Fibroblast of lung (primary cell): ENCODE measurements at regions not wholly inside any gene's neighbourhood (a gene's known extent, or its start where the extent isn't known, plus 50 kb on each side); places are given as distances from the start of the nearest gene placed in this dataset.

Source experiments
- DNase-seq, 2 donors: peaks; one replicate each; pipeline versions ENCODE4 v3.0.0 to v3.0.0-alpha.2; 2010; ENCODE audit warnings: low read depth in 2 of 2
- H2AFZ ChIP-seq: 2 replicates; pipeline ENCODE4 v1.5.1; 2012; ENCODE audit warnings: low read length, control low read depth, inconsistent platforms
- H3K27ac ChIP-seq: 2 replicates; pipeline ENCODE4 v1.5.1; 2011; ENCODE audit warnings: low read length, control low read depth; ENCODE audit not compliant: insufficient read depth
- H3K27me3 ChIP-seq: 2 replicates; pipeline ENCODE4 v1.5.1; 2011; ENCODE audit warnings: mild to moderate bottlenecking, low read length; ENCODE audit not compliant: control insufficient read depth, insufficient read depth
- H3K36me3 ChIP-seq: 2 replicates; pipeline ENCODE4 v1.5.1; 2011; ENCODE audit warnings: low read length; ENCODE audit not compliant: control insufficient read depth, insufficient read depth
- H3K4me1 ChIP-seq: 2 replicates; pipeline ENCODE4 v1.5.1; 2011; ENCODE audit warnings: low read length; ENCODE audit not compliant: control insufficient read depth, insufficient read depth; ENCODE audit errors: extremely low read depth
- H3K4me2 ChIP-seq: 2 replicates; pipeline ENCODE4 v1.5.1; 2011; ENCODE audit warnings: low read length, control low read depth; ENCODE audit not compliant: insufficient read depth; ENCODE audit errors: extremely low read depth
- H3K4me3 ChIP-seq, 4 experiments: fragments of 200-600 bp in 1 of 4; sonication (generic) in 1 of 4; replicated peaks in 1 of 4; 2 replicates each; pipeline ENCODE4 v1.5.1; 2011 to 2016; ENCODE audit warnings: low read length in 4 of 4, low read depth in 3 of 4, mild to moderate bottlenecking in 3 of 4, control low read depth in 2 of 4, inconsistent platforms in 1 of 4, mixed read lengths in 1 of 4; ENCODE audit not compliant: insufficient read depth in 1 of 4; ENCODE audit errors: control extremely low read depth in 1 of 4
- H3K79me2 ChIP-seq: 2 replicates; pipeline ENCODE4 v1.5.1; 2012; ENCODE audit warnings: mild to moderate bottlenecking, low read length, inconsistent platforms; ENCODE audit not compliant: control insufficient read depth, insufficient read depth
- H3K9ac ChIP-seq: 2 replicates; pipeline ENCODE4 v1.5.1; 2011; ENCODE audit warnings: mild to moderate bottlenecking, low read length, control low read depth; ENCODE audit not compliant: insufficient read depth
- H3K9me3 ChIP-seq: 2 replicates; pipeline ENCODE4 v1.5.1; 2012; ENCODE audit warnings: low read depth, low read length; ENCODE audit not compliant: control insufficient read depth, insufficient read depth
- H4K20me1 ChIP-seq: 2 replicates; pipeline ENCODE4 v1.5.1; 2011; ENCODE audit warnings: low read length; ENCODE audit not compliant: control insufficient read depth, insufficient read depth; ENCODE audit errors: extremely low read depth
- EZH2 ChIP-seq: IDR thresholded peaks from 2 replicates; pipeline ENCODE4 v1.5.1; 2012; ENCODE audit warnings: low read length, control low read depth, mild to moderate bottlenecking; ENCODE audit errors: missing control alignments
- TF ChIP-seq, protein P1 (sequence below), 2 donors: IDR thresholded peaks in 1 of 2; conservative IDR thresholded peaks in 1 of 2; 1 replicate in 1 of 2; 2 replicates in 1 of 2; pipeline ENCODE4 v1.5.1; 2011 to 2012; ENCODE audit warnings: low read length in 2 of 2, control low read depth in 1 of 2, inconsistent platforms in 1 of 2, low read depth in 1 of 2, mild to moderate bottlenecking in 1 of 2

DNA sequence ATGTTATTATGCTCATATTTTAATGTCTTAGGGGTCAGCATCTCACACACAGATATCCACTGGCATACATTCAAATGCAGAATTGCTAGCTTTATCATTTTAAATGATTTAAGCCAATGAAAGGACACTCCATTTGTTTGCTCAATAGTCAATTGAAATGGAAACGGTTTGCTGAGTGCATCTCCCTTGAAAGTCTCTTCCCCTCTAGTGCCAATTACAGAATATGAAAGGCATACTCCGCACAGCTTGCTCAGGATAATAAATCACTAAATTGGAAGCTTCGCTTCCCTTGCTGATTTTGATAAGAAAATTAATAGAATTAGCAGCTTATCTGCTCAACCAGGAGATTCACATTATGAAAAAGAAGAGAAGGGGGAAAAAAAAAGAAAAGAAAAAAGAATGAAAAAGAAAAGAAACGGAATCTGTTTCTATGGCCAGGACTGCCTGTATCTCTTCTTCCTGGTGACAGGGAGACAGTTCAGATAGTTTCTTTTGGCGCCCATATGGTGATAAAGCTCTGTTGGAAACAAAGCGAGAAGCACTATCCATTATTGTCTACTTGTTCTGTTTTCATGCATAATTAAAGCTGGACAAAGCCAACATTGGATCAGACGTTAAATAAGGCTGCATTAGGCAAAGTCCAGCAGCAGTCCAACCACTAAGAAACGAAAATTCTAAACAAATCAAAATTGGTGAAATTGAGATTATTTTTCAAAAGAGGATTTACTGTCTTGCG lies 225.0 kb downstream of the GXYLT1 start:
- no peaks in the 10 kb centered on the region for H3K4me1 ChIP-seq
- no peak overlapping the region for H3K4me2 ChIP-seq

DNA sequence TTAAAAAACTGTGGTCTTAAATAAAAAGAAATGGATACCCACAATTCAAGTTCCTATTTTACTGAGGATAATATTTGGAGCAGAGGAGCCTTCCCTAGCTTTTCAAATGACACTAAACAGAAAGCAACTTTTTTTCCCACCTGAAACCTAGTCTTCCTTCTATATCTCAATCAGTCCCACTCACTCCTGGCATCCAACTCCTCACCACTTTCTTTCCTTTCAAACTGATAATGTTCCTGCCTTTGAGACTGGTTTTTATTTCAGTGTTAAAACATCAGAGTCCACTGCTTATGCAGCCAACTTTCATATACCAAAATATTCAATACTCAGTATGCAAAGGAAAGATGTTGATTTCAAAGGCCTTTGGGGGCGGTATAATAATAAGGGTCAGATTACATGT lies 225.6 kb downstream of the GXYLT1 start:
- H3K4me2 ChIP-seq, result no peak overlapping the region
- H2AFZ ChIP-seq, result no peak overlapping the region
- DNase-seq, result no peak
- no peaks in the 10 kb centered on the region for H4K20me1 ChIP-seq
- no peaks in the 10 kb centered on the region for H3K4me1 ChIP-seq
- H3K79me2 ChIP-seq, result no peaks in the 10 kb centered on the region
- H3K9ac ChIP-seq, result no peak overlapping the region
- H3K36me3 ChIP-seq, result no peaks in the 10 kb centered on the region
- no peak overlapping the region for H3K4me3 ChIP-seq
- H3K27me3 ChIP-seq, result no peaks in the 10 kb centered on the region
- TF ChIP-seq, protein P1, sequence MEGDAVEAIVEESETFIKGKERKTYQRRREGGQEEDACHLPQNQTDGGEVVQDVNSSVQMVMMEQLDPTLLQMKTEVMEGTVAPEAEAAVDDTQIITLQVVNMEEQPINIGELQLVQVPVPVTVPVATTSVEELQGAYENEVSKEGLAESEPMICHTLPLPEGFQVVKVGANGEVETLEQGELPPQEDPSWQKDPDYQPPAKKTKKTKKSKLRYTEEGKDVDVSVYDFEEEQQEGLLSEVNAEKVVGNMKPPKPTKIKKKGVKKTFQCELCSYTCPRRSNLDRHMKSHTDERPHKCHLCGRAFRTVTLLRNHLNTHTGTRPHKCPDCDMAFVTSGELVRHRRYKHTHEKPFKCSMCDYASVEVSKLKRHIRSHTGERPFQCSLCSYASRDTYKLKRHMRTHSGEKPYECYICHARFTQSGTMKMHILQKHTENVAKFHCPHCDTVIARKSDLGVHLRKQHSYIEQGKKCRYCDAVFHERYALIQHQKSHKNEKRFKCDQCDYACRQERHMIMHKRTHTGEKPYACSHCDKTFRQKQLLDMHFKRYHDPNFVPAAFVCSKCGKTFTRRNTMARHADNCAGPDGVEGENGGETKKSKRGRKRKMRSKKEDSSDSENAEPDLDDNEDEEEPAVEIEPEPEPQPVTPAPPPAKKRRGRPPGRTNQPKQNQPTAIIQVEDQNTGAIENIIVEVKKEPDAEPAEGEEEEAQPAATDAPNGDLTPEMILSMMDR (conservative IDR thresholded peaks at IDR 0.05 in 1 of 2, IDR thresholded peaks at IDR 0.05 in 1 of 2; ENCODE audit: low read depth in 1 of 2, low read length in 2 of 2), result no peak
- no peak for TF ChIP-seq EZH2
- H3K9me3 ChIP-seq, result no peaks in the 10 kb centered on the region
- H3K27ac ChIP-seq, result no peak overlapping the region

More for the DNA sequence above, 225.0 kb downstream of the GXYLT1 start:
- no peaks in the 10 kb centered on the region for H3K27me3 ChIP-seq
- no peaks in the 10 kb centered on the region for H4K20me1 ChIP-seq
- H2AFZ ChIP-seq, result no peak overlapping the region
- H3K9me3 ChIP-seq, result no peaks in the 10 kb centered on the region
- H3K79me2 ChIP-seq, result no peaks in the 10 kb centered on the region
- H3K36me3 ChIP-seq, result no peaks in the 10 kb centered on the region
- no peak overlapping the region for H3K27ac ChIP-seq
- H3K9ac ChIP-seq, result no peak overlapping the region
- TF ChIP-seq, protein P1 (conservative IDR thresholded peaks at IDR 0.05 in 1 of 2, IDR thresholded peaks at IDR 0.05 in 1 of 2; ENCODE audit: low read depth in 1 of 2, low read length in 2 of 2), result no peak
- TF ChIP-seq EZH2, result no peak
- no peak for DNase-seq
- no peak overlapping the region for H3K4me3 ChIP-seq

DNA sequence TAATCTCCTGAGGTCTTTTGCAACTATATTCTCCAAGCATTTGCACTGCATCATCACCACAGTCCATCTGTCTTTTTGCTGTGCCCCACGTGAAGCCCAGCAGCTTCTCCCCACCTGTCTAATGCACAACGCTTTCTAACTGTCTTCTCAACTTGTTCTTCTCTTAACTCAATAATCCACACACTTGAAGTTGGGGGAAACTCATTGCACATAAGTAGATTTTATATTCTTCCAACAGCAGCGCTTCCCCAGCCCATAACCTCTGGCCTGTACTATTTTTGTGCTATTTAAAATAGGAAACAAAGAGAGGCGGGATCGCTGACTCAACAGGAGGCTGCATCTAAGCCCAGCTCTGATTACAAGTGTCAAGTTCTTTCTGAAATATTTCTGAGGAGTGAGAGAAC lies 226.7 kb downstream of the GXYLT1 start:
- H3K4me3 ChIP-seq, result no peak overlapping the region
- peak; percentile 37 to 39 for DNase-seq
- no peaks in the 10 kb centered on the region for H4K20me1 ChIP-seq
- no peaks in the 10 kb centered on the region for H3K36me3 ChIP-seq
- no peaks in the 10 kb centered on the region for H3K9me3 ChIP-seq
- no peaks in the 10 kb centered on the region for H3K79me2 ChIP-seq
- TF ChIP-seq, protein P1 (conservative IDR thresholded peaks at IDR 0.05 in 1 of 2, IDR thresholded peaks at IDR 0.05 in 1 of 2; ENCODE audit: low read depth in 1 of 2, low read length in 2 of 2), result no peak
- no peak for TF ChIP-seq EZH2
- H2AFZ ChIP-seq, result no peak overlapping the region
- no peak overlapping the region for H3K27ac ChIP-seq
- H3K4me2 ChIP-seq, result no peak overlapping the region
- H3K27me3 ChIP-seq, result no peaks in the 10 kb centered on the region
- H3K9ac ChIP-seq, result no peak overlapping the region
- H3K4me1 ChIP-seq, result no peaks in the 10 kb centered on the region
